ENCODE measurements at regions not wholly inside any gene's neighbourhood (a gene's known extent, or its start where the extent isn't known, plus 50 kb on each side); places are given as distances from the start of the nearest gene placed in this dataset.

DNA sequence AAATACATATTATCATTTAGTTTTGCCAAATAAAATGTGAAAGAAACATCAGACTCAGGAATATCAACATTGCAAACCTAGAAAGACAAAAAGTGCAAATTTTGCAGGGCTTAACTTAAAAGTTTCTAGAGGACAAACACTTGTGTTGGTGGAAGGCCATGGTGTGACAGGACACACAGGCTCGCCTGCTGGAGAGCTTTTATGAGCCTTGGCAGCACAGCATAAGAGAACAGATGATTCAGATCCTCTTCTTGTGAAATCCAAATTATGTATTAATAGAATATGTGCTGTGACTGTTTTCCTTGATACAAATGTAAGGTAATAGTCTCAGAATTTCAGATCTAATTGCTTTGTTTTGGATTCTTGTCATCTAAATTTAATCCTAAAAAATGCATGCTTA, 72.9 kb upstream of the ABCB5 start:
- TF ChIP-seq, protein P1, sequence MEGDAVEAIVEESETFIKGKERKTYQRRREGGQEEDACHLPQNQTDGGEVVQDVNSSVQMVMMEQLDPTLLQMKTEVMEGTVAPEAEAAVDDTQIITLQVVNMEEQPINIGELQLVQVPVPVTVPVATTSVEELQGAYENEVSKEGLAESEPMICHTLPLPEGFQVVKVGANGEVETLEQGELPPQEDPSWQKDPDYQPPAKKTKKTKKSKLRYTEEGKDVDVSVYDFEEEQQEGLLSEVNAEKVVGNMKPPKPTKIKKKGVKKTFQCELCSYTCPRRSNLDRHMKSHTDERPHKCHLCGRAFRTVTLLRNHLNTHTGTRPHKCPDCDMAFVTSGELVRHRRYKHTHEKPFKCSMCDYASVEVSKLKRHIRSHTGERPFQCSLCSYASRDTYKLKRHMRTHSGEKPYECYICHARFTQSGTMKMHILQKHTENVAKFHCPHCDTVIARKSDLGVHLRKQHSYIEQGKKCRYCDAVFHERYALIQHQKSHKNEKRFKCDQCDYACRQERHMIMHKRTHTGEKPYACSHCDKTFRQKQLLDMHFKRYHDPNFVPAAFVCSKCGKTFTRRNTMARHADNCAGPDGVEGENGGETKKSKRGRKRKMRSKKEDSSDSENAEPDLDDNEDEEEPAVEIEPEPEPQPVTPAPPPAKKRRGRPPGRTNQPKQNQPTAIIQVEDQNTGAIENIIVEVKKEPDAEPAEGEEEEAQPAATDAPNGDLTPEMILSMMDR (conservative IDR thresholded peaks at IDR 0.05; ENCODE audit: low read depth, low read length): no peak
- TF ChIP-seq CHD1 (IDR thresholded peaks at IDR 0.05; ENCODE audit: low read depth, low read length) (no peak), POLR2A (IDR thresholded peaks at IDR 0.05; ENCODE audit: low read depth, low read length) (no peak)
